HEK293T (cell line): ENCODE measurements at regions not wholly inside any gene's neighbourhood (a gene's known extent, or its start where the extent isn't known, plus 50 kb on each side); places are given as distances from the start of the nearest gene placed in this dataset.

Source experiments
- ARNT ChIP-seq: fragments of 450-650 bp; IDR thresholded peaks from 2 replicates; pipeline ENCODE4 v1.6.1; 2017; ENCODE audit warnings: mild to moderate bottlenecking
- FOXK2 ChIP-seq: fragments of 450-650 bp; IDR thresholded peaks from 2 replicates; pipeline ENCODE4 v1.6.1; 2016; ENCODE audit warnings: mild to moderate bottlenecking
- FOXM1 ChIP-seq: fragments of 450-650 bp; IDR thresholded peaks from 2 replicates; pipeline ENCODE4 v1.6.1; 2017; ENCODE audit warnings: mild to moderate bottlenecking, borderline replicate concordance
- LEF1 ChIP-seq: fragments of 450-650 bp; IDR thresholded peaks from 2 replicates; pipeline ENCODE4 v1.6.1; 2017; ENCODE audit warnings: mild to moderate bottlenecking, borderline replicate concordance
- NFRKB ChIP-seq: fragments of 450-650 bp; IDR thresholded peaks from 2 replicates; pipeline ENCODE4 v1.6.1; 2016; ENCODE audit warnings: mild to moderate bottlenecking, moderate library complexity

DNA sequence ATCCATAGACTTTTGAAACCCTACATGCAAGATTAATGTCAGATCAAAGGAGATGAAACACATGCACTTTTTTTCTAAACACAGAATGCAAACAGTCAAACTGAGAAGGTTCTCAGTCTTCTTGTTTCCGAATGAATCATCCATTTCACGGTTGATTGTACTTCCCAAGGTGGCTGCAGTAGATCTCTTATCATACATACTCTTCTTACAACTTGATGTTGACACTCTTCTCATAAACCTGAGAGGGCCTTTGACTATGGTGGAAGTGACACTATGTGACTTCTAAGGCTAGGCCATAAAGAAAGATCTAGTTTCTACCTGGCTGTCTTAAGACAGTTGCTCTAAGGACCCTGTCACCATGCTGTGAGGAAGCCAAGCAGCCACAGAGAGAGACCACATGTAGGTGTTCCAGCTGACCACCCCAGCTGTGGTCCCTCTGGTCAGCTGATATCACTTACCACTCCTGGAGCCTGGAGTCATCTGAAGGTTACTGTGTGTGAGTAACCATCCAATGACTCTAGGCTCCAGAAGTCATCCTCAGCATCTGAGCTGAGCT, 67.2 kb upstream of the HMGA2 start:
- TF ChIP-seq LEF1 (no peak), NFRKB (no peak), FOXK2 (no peak), FOXM1 (no peak), ARNT (no peak)
